GM18517 (cell line): ENCODE measurements at regions not wholly inside any gene's neighbourhood (a gene's known extent, or its start where the extent isn't known, plus 50 kb on each side); places are given as distances from the start of the nearest gene placed in this dataset.

Source experiments
- ATAC-seq: cut with Tn5 transposase; IDR thresholded peaks from one replicate; pipeline ENCODE4 v1.9.1; 2021; ENCODE audit warnings: mild to moderate bottlenecking, moderate library complexity; ENCODE audit not compliant: unreplicated experiment

GRCh38 chr9:13378154-13378553 is 98.7 kb upstream of the MPDZ start:
- no peak for ATAC-seq

DNA sequence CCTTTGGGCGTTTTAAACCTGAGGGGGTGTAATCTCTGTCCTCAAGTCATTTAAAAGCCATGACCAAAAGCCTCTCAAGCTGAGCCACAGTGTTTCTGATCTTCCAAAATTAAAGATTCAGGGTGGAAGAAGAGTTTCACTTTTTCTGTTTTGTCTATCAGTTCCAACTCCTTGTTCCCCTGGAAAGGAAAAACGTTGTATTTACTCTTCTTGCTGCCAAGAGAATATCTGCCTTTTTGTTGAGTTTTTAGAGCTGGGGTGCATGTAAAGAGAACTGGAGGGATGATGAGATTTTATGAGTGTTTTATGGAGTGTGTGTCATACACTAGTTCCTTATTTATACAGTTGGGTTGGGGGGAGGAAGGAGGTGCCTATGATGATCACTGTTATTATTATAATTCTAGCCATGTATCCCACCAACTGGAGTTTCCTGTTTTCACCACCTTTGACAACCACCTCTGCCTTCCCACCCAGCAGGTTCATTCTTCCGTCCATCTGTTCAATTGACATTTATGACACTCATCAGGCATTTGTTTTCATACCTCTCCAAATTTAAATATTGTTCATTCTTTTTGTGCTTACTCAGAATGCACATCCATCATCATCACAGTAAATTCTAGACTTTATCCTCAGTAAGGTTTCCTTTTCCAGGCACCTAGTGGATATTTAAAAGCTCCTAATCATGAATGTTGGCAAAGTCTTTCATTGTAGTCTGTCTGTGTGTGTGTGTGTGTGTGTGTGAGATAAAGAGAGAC is 97.9 kb upstream of the MPDZ start:
- ATAC-seq = no peak

GRCh38 chr9:13372510-13372909 is 93.0 kb upstream of the MPDZ start:
- no peak for ATAC-seq

DNA sequence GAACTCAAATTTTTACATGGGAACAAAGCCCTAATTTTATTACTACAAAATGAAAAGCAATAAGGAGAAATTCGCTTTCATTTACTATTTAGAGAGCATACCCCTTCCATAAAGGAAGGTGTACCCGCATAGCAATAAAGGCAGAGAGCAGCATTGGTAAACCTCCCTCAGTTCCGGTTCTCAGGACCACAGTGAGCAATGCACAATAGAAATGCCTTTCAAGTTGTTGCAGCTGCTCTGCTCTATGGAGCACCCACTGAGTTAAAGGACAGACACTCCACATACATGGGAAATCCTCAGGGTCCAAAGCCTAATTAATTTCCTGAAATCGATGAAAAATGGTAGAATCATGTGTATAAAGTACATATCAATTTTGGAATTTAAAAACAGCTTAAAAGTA is 89.9 kb upstream of the MPDZ start:
- no peak for ATAC-seq

DNA sequence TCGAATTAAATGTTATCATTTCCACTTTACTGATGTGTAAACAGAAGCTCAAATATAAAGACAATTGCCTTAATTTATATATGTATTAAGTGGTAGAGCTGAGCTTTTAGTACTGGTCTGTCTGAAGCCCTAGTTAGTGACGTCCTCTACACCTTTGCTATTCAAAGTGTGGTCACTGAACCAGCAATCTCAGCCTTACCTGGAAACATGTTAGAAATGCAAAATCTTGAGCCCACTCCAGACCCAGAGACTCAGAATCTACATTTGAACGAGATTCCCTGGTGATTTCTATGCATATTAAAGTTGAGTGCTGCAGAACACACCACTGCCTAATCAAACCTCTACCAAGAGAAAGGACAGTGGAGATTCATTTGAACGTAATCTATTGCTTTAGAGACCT is 88.3 kb upstream of the MPDZ start:
- ATAC-seq = no peak

- ATAC-seq = no peak
Observed at GRCh38 chr9:13364271-13365000, 84.9 kb upstream of the MPDZ start.

- no peak for ATAC-seq
Observed at GRCh38 chr9:13361076-13361475, 81.6 kb upstream of the MPDZ start.

- no peak for ATAC-seq
Observed at GRCh38 chr9:13360188-13360587, 80.7 kb upstream of the MPDZ start.

DNA sequence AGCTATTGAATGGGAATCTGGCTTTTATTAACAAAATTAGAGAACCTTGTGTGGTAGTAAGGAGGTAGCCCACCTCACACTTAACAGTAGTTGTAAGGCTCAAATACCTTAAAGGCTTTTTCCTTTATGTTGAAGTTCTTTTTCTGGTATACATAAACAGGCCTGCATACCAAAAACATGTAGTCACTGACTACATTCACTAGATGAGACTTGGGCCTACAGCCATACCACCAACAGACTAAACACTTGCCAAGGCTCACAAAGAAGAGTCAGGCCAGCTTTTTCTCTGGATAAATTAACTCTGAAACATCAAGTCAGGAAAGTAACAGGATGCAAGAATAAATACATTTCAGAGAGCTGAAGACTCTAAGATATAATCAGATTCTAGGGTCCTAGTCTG is 78.6 kb upstream of the MPDZ start:
- no peak for ATAC-seq

GRCh38 chr9:13354733-13355132 is 75.2 kb upstream of the MPDZ start:
- no peak for ATAC-seq

DNA sequence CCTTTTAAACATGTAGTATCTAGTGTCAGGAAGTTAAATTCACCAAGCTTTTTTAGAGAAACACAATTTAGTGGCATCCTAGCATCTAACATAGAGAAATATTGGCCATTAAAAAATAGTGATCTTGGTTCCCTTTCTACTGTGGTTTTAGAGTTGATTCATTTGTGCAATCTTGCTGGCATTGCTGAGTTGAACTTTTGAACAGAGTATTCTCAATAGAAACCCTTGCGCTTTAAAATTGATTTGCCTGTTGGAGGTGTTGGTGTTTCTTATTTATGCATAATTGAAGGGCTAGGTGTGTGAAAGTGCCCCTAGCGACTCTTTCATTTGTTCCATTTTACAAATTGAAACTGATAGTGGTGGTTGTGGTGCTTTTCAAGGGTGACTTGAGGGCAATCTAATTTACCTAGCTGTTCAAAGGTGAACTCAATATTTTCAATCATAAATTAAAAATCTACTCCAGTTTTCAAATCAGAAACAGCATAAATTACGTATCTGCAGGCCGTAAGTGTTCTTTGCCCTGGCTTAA is 73.0 kb upstream of the MPDZ start:
- no peak for ATAC-seq

- ATAC-seq = no peak
Observed at GRCh38 chr9:13351778-13352386, 72.4 kb upstream of the MPDZ start.

GRCh38 chr9:13332571-13332970 is 53.1 kb upstream of the MPDZ start:
- ATAC-seq = no peak

DNA sequence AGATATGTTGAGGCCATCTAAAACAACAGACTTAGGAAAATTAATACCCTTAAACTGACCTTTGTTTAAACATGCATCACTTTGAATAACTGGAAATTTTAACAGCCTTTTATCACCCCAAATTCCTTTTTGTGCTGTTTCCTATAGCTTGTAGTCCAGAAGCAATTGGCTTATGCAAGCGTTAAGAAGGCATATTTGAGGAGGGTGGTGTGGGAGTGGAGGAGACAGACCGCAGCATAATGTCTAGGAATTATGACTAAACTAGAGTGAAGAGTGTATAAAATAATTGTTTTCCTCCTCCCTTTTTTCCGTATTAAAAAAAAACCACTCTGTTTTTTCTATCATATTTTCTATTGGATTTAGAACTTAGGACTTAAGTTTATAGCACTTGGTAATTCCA is 51.8 kb upstream of the MPDZ start:
- no peak for ATAC-seq

GRCh38 chr9:13330396-13331004 is 51.0 kb upstream of the MPDZ start:
- no peak for ATAC-seq
